ENCODE measurements at regions not wholly inside any gene's neighbourhood (a gene's known extent, or its start where the extent isn't known, plus 50 kb on each side); places are given as distances from the start of the nearest gene placed in this dataset.
A peak's percentile ranks its signal among the peaks of the same experiment; 100 is the strongest.
"Not testable (repeated sequence)": the region's sequence is repeated elsewhere in the genome, so short reads cannot be mapped to it uniquely, and the experiment has no call there.

GRCh38 chr20:29296256-29297230 lies 1960.9 kb upstream of the DEFB115 start:
- no peak for DNase-seq (ENCODE audit: low read depth)

GRCh38 chr20:29297411-29298270 lies 1959.8 kb upstream of the DEFB115 start:
- no peak for DNase-seq (ENCODE audit: low read depth)

- DNase-seq (ENCODE audit: low read depth): no peak
Measured at GRCh38 chr20:29298271-29298590, 1959.2 kb upstream of the DEFB115 start.

GRCh38 chr20:29298759-29299613 lies 1958.5 kb upstream of the DEFB115 start:
- no peak for DNase-seq (ENCODE audit: low read depth)

- no peak for DNase-seq (ENCODE audit: low read depth)
Measured at GRCh38 chr20:29299811-29300578, 1957.5 kb upstream of the DEFB115 start.

- DNase-seq (ENCODE audit: low read depth): no peak
Measured at GRCh38 chr20:29300579-29301551, 1956.6 kb upstream of the DEFB115 start.

- DNase-seq (ENCODE audit: low read depth): no peak
Measured at GRCh38 chr20:29301624-29302259, 1955.7 kb upstream of the DEFB115 start.

GRCh38 chr20:29302979-29303644 lies 1954.4 kb upstream of the DEFB115 start:
- no peak for DNase-seq (ENCODE audit: low read depth)

GRCh38 chr20:29306390-29307072 lies 1950.9 kb upstream of the DEFB115 start:
- DNase-seq (ENCODE audit: low read depth): peak; percentile 5

- DNase-seq (ENCODE audit: low read depth): not testable (repeated sequence)
Measured at GRCh38 chr20:29307484-29307883, 1950.0 kb upstream of the DEFB115 start.

GRCh38 chr20:29308956-29309355 lies 1948.5 kb upstream of the DEFB115 start:
- not testable (repeated sequence) for DNase-seq (ENCODE audit: low read depth)

- DNase-seq (ENCODE audit: low read depth): not testable (repeated sequence)
Measured at GRCh38 chr20:29309481-29309880, 1948.0 kb upstream of the DEFB115 start.

GRCh38 chr20:29311046-29311445 lies 1946.4 kb upstream of the DEFB115 start:
- DNase-seq (ENCODE audit: low read depth): not testable (repeated sequence)

GRCh38 chr20:29312679-29313078 lies 1944.8 kb upstream of the DEFB115 start:
- DNase-seq (ENCODE audit: low read depth): not testable (repeated sequence)

- no peak for DNase-seq (ENCODE audit: low read depth)
Measured at GRCh38 chr20:29313481-29313880, 1944.0 kb upstream of the DEFB115 start.

- DNase-seq (ENCODE audit: low read depth): no peak
Measured at GRCh38 chr20:29314294-29314693, 1943.2 kb upstream of the DEFB115 start.

GRCh38 chr20:29318871-29319461 lies 1938.5 kb upstream of the DEFB115 start:
- DNase-seq (ENCODE audit: low read depth): no peak

- DNase-seq (ENCODE audit: low read depth): no peak
Measured at GRCh38 chr20:29319725-29320124, 1937.7 kb upstream of the DEFB115 start.
